OCI-LY7 (cell line): ENCODE measurements at regions not wholly inside any gene's neighbourhood (a gene's known extent, or its start where the extent isn't known, plus 50 kb on each side); places are given as distances from the start of the nearest gene placed in this dataset.

Experiments used
- BruUV-seq: library from RNA; stranded (reverse); fragments of 400-500 nt; replicated peaks from 2 replicates; lab custom pipeline; 2021; lab: Mats Ljungman, UMichigan
- CTCF ChIA-PET: fragments of 300-600 bp; sonication (Branson Sonifier 250); formaldehyde crosslinking; loops from one replicate; lab custom pipeline; 2022; ENCODE audit warnings: antibody characterized with exemption; ENCODE audit not compliant: unreplicated experiment; lab: Charles Lee
- POLR2A ChIA-PET: fragments of 300-600 bp; sonication (Branson Sonifier 250); formaldehyde crosslinking; loops from one replicate; lab custom pipeline; 2022; ENCODE audit warnings: antibody characterized with exemption; lab: Charles Lee
- DNase-seq: peaks from one replicate; pipeline ENCODE4 v3.0.0-alpha.2; 2015; ENCODE audit warnings: low spot score
- H2AFZ ChIP-seq: fragments of 200-600 bp; sonication (generic), shearing (Covaris generic); 2 replicates; pipeline ENCODE4 v1.6.1; 2014; ENCODE audit warnings: mild to moderate bottlenecking, antibody characterized with exemption, low read length, moderate library complexity
- H3K27ac ChIP-seq: fragments of 200-600 bp; sonication (generic); 2 replicates; pipeline ENCODE4 v1.5.1; 2014; ENCODE audit warnings: mixed run types, low read depth, mild to moderate bottlenecking, moderate library complexity, low read length, inconsistent platforms; ENCODE audit not compliant: poor library complexity, severe bottlenecking
- H3K36me3 ChIP-seq: fragments of 200-600 bp; sonication (generic); 2 replicates; pipeline ENCODE4 v1.6.1; 2014; ENCODE audit warnings: mild to moderate bottlenecking, antibody characterized with exemption, low read length, moderate library complexity, mixed read lengths; ENCODE audit not compliant: insufficient read depth
- H3K4me1 ChIP-seq: fragments of 200-600 bp; sonication (generic); 2 replicates; pipeline ENCODE4 v1.5.1; 2014; ENCODE audit warnings: mild to moderate bottlenecking, low read length; ENCODE audit not compliant: insufficient read depth, poor library complexity, severe bottlenecking
- H3K4me2 ChIP-seq: fragments of 200-600 bp; sonication (generic); 2 replicates; pipeline ENCODE4 v1.6.1; 2014; ENCODE audit warnings: mild to moderate bottlenecking, low read length
- H3K4me3 ChIP-seq: fragments of 200-600 bp; sonication (generic); 2 replicates; pipeline ENCODE4 v1.5.1; 2014; ENCODE audit warnings: mild to moderate bottlenecking, low read depth, low read length; ENCODE audit not compliant: poor library complexity, severe bottlenecking
- H3K79me2 ChIP-seq: fragments of 200-600 bp; sonication (generic); 2 replicates; pipeline ENCODE4 v1.6.1; 2016; ENCODE audit warnings: low read depth, mild to moderate bottlenecking, low read length, moderate library complexity, mixed read lengths; ENCODE audit not compliant: insufficient read depth
- H3K9me2 ChIP-seq: fragments of 200-600 bp; sonication (generic); 2 replicates; pipeline ENCODE4 v1.6.1; 2016; ENCODE audit warnings: mild to moderate bottlenecking, low read length, mixed read lengths; ENCODE audit not compliant: insufficient read depth
- H3K9me3 ChIP-seq: fragments of 200-600 bp; sonication (generic); 2 replicates; pipeline ENCODE4 v1.6.1; 2014; ENCODE audit warnings: mild to moderate bottlenecking, mixed run types, low read length, mixed read lengths
- H4K20me1 ChIP-seq: fragments of 200-600 bp; sonication (generic); 2 replicates; pipeline ENCODE4 v1.6.1; 2014; ENCODE audit warnings: mild to moderate bottlenecking, antibody characterized with exemption, low read length, moderate library complexity, mixed read lengths; ENCODE audit not compliant: insufficient read depth
- EZH2phosphoT487 ChIP-seq: fragments of 200-600 bp; sonication (generic); IDR thresholded peaks from 2 replicates; pipeline ENCODE4 v1.6.1; 2018; ENCODE audit warnings: low read depth, borderline replicate concordance, mild to moderate bottlenecking, mixed run types, antibody characterized with exemption, low read length, moderate library complexity, mixed read lengths
- intact Hi-C: fragments of 100-400 bp; cut with micrococcal nuclease; formaldehyde crosslinking; loops from one replicate; pipeline ENCODE4 v1.10.0; 2022; ENCODE audit not compliant: unreplicated experiment
- TF ChIP-seq, protein P1 (sequence below): fragments of 200-600 bp; sonication (generic); conservative IDR thresholded peaks from 2 replicates; pipeline ENCODE4 v1.5.1; 2014; ENCODE audit warnings: mild to moderate bottlenecking, antibody characterized with exemption, low read length, moderate library complexity, mixed read lengths

DNA sequence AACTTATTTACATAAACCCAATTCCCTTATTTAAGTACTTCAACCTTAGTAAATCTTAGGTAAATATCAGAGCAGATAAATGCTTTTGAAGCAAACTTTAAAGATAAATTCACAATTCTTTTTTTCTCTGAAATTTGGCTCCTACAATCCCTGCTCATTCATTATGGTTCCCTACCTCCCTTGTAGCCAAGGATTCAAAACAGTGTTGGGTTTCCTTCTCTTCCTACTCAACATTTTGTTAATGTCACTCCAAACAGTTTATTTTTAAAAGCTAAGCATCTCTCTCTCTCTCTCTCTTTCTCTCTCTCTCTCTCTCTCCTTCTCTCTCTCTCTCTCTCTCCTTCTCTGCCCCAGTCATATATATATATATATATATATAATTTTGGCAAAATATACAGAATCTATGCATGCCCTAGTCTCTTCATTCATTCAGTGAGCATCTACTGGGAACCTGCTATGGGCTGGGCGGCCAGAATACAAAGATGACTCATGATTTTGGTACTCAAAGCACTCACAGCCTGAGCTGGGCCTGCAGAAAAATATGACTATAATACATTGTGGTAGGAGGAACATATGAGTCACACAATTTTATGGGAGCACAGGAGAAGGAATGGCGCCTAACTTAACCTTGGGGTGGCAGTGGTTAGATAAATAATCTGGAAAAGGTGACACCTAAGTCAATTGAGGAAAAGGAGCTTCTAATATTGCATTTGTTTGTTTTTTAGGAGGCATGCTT, 123.7 kb upstream of the DHRS4 start:
- no peak for DNase-seq
- H3K4me3 ChIP-seq = no peak overlapping the region
- H4K20me1 ChIP-seq = no peaks in the 10 kb centered on the region
- no peak overlapping the region for H3K27ac ChIP-seq
- intact Hi-C loops = no loop called here
- H3K79me2 ChIP-seq = no peaks in the 10 kb centered on the region
- POLR2A ChIA-PET = no interaction called here
- no peaks in the 10 kb centered on the region for H3K9me3 ChIP-seq
- no TSS peak for BruUV-seq
- no peak overlapping the region for H3K4me2 ChIP-seq
- no peaks in the 10 kb centered on the region for H3K36me3 ChIP-seq
- H2AFZ ChIP-seq = no peak overlapping the region
- CTCF ChIA-PET = no interaction called here
- H3K4me1 ChIP-seq = no peaks in the 10 kb centered on the region
- TF ChIP-seq, protein P1, sequence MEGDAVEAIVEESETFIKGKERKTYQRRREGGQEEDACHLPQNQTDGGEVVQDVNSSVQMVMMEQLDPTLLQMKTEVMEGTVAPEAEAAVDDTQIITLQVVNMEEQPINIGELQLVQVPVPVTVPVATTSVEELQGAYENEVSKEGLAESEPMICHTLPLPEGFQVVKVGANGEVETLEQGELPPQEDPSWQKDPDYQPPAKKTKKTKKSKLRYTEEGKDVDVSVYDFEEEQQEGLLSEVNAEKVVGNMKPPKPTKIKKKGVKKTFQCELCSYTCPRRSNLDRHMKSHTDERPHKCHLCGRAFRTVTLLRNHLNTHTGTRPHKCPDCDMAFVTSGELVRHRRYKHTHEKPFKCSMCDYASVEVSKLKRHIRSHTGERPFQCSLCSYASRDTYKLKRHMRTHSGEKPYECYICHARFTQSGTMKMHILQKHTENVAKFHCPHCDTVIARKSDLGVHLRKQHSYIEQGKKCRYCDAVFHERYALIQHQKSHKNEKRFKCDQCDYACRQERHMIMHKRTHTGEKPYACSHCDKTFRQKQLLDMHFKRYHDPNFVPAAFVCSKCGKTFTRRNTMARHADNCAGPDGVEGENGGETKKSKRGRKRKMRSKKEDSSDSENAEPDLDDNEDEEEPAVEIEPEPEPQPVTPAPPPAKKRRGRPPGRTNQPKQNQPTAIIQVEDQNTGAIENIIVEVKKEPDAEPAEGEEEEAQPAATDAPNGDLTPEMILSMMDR = no peak
- no peak for TF ChIP-seq EZH2phosphoT487
- no peaks in the 10 kb centered on the region for H3K9me2 ChIP-seq

DNA sequence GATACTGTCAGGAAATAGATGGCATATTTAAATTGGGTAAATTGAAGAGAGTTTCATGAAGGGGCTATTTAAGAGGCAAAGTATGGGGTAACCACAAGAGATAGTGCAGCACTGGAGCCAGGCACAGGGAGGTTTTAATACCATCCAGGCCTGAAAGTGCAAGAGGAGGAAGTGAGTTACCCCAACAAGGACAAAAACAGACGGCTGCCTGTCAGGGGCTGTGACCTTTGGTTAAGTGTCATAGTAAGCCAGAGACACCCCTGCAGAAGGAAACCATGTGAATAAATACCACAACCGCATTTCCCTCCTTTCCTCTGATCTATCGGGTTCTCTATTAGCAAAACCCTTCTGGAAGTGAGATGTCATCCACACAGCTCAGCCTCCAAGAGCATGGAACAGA, 122.0 kb upstream of the DHRS4 start:
- no peak for TF ChIP-seq EZH2phosphoT487
- TF ChIP-seq, protein P1 = no peak
- H2AFZ ChIP-seq = no peak overlapping the region
- POLR2A ChIA-PET = interaction anchor here (0.6 kb wide), 1 partner anchor 43 kb away, joined by 3 read pairs; no protein-coding TSS in a partner anchor
- no peaks in the 10 kb centered on the region for H3K79me2 ChIP-seq
- intact Hi-C loops = no loop called here
- BruUV-seq = no TSS peak
- no peaks in the 10 kb centered on the region for H3K36me3 ChIP-seq
- H3K9me3 ChIP-seq = no peaks in the 10 kb centered on the region
- H3K9me2 ChIP-seq = no peaks in the 10 kb centered on the region
- H3K27ac ChIP-seq = no peak overlapping the region
- DNase-seq = no peak
- CTCF ChIA-PET = no interaction called here
- no peak overlapping the region for H3K4me2 ChIP-seq
- no peaks in the 10 kb centered on the region for H3K4me1 ChIP-seq
- no peaks in the 10 kb centered on the region for H4K20me1 ChIP-seq
- H3K4me3 ChIP-seq = no peak overlapping the region

DNA sequence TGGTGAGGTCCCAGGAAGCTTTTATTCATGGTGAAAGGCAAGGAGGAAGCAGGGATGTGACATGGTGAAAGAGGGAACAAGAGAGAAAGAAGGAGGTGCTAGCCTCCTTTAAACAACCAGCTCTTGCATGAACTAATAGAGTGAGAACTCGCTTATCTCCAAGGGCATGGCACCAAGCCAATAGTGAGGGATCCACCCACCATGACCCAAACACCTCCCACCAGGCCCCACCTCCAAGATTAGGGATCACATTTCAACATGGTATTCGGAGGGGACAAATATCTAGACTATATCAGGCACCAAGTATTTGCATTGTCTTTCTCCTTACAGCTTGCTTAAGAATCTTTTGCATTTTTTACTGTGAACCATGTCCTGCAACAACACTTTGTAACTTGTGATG, 91.9 kb upstream of the DHRS4 start:
- no peak overlapping the region for H3K27ac ChIP-seq
- H3K36me3 ChIP-seq = no peaks in the 10 kb centered on the region
- H3K4me1 ChIP-seq = no peaks in the 10 kb centered on the region
- no peak overlapping the region for H3K4me3 ChIP-seq
- BruUV-seq = no TSS peak
- H3K79me2 ChIP-seq = no peaks in the 10 kb centered on the region
- H2AFZ ChIP-seq = no peak overlapping the region
- ChIA-PET POLR2A (no interaction called here), CTCF (no interaction called here)
- intact Hi-C loops = no loop called here
- H3K4me2 ChIP-seq = no peak overlapping the region
- H3K9me3 ChIP-seq = no peaks in the 10 kb centered on the region
- no peaks in the 10 kb centered on the region for H3K9me2 ChIP-seq
- no peaks in the 10 kb centered on the region for H4K20me1 ChIP-seq
- TF ChIP-seq, protein P1 = no peak
- no peak for TF ChIP-seq EZH2phosphoT487
- no peak for DNase-seq
